RWPE1 (cell line): ENCODE measurements at regions not wholly inside any gene's neighbourhood (a gene's known extent, or its start where the extent isn't known, plus 50 kb on each side); places are given as distances from the start of the nearest gene placed in this dataset.

Experiments
- CTCF ChIA-PET: fragments of 350-600 bp; sonication (Branson Sonifier 250); formaldehyde crosslinking; extraction: SDS; loops from one replicate; lab custom pipeline; 2021; lab: Yijun Ruan, JAX
- POLR2A ChIA-PET: fragments of 400-600 bp; formaldehyde crosslinking; extraction: SDS; loops from one replicate; lab custom pipeline; 2020; ENCODE audit warnings: antibody characterized with exemption; ENCODE audit not compliant: low non-redundant PET; lab: Yijun Ruan, JAX
- DNase-seq: peaks from one replicate; pipeline ENCODE4 v3.0.0; 2012; ENCODE audit warnings: low spot score
- H3K27ac ChIP-seq: fragments of 450-650 bp; 2 replicates; pipeline ENCODE4 v1.5.1; 2017
- TF ChIP-seq, protein P1 (sequence below): fragments of 450-650 bp; conservative IDR thresholded peaks from 2 replicates; pipeline ENCODE4 v1.5.1; 2017; ENCODE audit warnings: low read depth, mild to moderate bottlenecking

DNA sequence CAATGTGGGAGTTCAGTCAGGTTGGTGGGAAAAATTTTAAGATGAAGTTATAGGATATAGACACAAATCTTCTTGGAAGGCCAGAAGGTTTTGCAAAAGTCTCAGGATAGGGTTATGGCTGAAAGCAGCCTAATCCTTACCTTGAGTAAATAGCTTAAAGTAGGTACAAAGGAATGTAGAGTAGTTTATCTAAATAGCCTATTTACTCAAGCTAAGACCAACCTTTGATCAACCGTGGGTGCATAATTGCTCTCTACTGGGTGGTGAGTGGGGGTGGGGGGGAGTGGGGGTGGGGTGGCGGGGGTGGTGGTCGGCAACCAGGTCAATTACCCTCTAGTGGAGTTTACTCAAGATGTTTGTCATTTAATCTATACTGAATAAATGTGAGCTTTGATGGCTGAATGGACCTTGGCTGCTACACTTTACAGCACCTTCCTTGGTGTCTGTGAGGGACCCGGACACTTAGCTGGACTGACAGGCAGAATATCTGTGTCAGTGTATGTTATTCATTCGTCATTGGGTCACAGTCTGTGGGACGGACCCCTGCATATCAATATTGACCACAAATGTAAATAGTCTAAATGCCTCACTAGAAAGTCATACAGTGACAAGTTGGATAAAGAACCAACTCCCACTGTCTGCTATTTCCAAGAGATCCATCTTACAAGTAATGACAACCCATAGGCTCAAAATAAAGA, 545.7 kb upstream of the PABPC4L start:
- DNase-seq = no peak
- ChIA-PET CTCF (no interaction called here), POLR2A (no interaction called here)
- H3K27ac ChIP-seq = no peak overlapping the region
- TF ChIP-seq, protein P1, sequence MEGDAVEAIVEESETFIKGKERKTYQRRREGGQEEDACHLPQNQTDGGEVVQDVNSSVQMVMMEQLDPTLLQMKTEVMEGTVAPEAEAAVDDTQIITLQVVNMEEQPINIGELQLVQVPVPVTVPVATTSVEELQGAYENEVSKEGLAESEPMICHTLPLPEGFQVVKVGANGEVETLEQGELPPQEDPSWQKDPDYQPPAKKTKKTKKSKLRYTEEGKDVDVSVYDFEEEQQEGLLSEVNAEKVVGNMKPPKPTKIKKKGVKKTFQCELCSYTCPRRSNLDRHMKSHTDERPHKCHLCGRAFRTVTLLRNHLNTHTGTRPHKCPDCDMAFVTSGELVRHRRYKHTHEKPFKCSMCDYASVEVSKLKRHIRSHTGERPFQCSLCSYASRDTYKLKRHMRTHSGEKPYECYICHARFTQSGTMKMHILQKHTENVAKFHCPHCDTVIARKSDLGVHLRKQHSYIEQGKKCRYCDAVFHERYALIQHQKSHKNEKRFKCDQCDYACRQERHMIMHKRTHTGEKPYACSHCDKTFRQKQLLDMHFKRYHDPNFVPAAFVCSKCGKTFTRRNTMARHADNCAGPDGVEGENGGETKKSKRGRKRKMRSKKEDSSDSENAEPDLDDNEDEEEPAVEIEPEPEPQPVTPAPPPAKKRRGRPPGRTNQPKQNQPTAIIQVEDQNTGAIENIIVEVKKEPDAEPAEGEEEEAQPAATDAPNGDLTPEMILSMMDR = no peak

- ChIA-PET POLR2A (no interaction called here), CTCF (no interaction called here)
- no peak overlapping the region for H3K27ac ChIP-seq
- TF ChIP-seq, protein P1 = no peak
- DNase-seq = no peak
Measured at GRCh38 chr4:134740290-134740689, 538.7 kb upstream of the PABPC4L start.

GRCh38 chr4:134735901-134736300, 534.3 kb upstream of the PABPC4L start:
- no peak overlapping the region for H3K27ac ChIP-seq
- CTCF ChIA-PET = no interaction called here
- TF ChIP-seq, protein P1 = no peak

GRCh38 chr4:134727696-134728095, 526.1 kb upstream of the PABPC4L start:
- ChIA-PET POLR2A (no interaction called here), CTCF (no interaction called here)
- DNase-seq = no peak
- H3K27ac ChIP-seq = no peak overlapping the region
- TF ChIP-seq, protein P1 = no peak

More at GRCh38 chr4:134735901-134736300, 534.3 kb upstream of the PABPC4L start:
- no peak for DNase-seq
- POLR2A ChIA-PET = no interaction called here

DNA sequence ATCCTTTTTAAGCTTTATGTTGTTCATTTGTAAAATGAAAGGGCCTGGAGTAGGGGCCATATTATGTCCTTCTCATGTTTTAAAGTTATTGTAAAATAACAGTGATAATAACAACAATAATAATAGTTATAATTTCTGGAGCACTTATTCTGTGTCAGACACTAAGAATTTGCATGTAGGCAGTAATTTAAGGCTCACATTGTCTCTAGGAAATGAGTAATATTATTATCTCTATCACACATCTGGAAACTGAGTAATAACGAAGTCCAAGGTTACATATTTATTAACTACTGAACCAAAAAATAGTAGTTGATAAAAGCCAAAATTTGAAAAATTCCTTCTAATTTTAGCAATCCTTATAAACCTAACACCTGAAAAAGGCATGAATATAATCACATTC, 520.7 kb upstream of the PABPC4L start:
- DNase-seq = no peak
- no peak overlapping the region for H3K27ac ChIP-seq
- TF ChIP-seq, protein P1 = no peak
- ChIA-PET POLR2A (no interaction called here), CTCF (no interaction called here)

DNA sequence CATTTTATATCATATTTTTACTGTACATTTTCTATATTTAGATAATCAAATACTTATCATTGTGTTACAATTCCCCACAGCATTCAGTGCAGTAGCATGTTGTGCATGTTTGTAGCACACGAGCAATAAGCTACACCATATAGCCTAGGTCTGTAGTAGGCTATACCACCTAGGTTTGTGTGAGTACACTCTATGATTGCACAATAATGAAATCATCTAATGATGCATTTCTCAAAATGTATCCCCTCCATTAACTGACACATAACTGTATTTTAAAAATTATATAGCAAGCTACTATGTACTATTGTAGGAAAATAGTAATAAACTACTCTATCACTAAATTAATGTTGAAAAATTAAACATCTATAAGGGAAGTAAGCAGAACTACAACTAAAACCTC, 518.4 kb upstream of the PABPC4L start:
- TF ChIP-seq, protein P1 = no peak
- POLR2A ChIA-PET = no interaction called here
- no peak for DNase-seq
- H3K27ac ChIP-seq = no peak overlapping the region
- CTCF ChIA-PET = no interaction called here
